ENCODE measurements at regions not wholly inside any gene's neighbourhood (a gene's known extent, or its start where the extent isn't known, plus 50 kb on each side); places are given as distances from the start of the nearest gene placed in this dataset.

- H3K36me3 Mint-ChIP-seq (ENCODE audit: low read depth): no peaks in the 10 kb centered on the region
- H3K4me1 Mint-ChIP-seq: peaks cover 10% of the 10 kb centered on the region
- peak overlapping the region; percentile 60 for H3K27ac Mint-ChIP-seq
- peak; percentile 79 for ATAC-seq (ENCODE audit: low read depth)
- intact Hi-C loops (cut with micrococcal nuclease): loop anchor here (1.0 kb wide), 1 partner anchor 109 kb away; no protein-coding TSS in a partner anchor
- ChIA-PET CTCF (no interaction called here), POLR2A (no interaction called here)
- peaks cover 1% of the 10 kb centered on the region for H3K27me3 Mint-ChIP-seq
- H3K9me3 Mint-ChIP-seq: peaks cover 18% of the 10 kb centered on the region
- H3K4me3 Mint-ChIP-seq: peak overlapping the region; percentile 2
- TF ChIP-seq CTCF (IDR thresholded peaks at IDR 0.05): no peak
- no peak for DNase-seq
These were observed 118.7 kb upstream of the CD180 start for GRCh38 chr5:67315082-67315989.

- DNase-seq (no peak), ATAC-seq (ENCODE audit: low read depth) (no peak)
- peaks cover 19% of the 10 kb centered on the region for H3K9me3 Mint-ChIP-seq
- peaks cover 10% of the 10 kb centered on the region for H3K4me1 Mint-ChIP-seq
- H3K36me3 Mint-ChIP-seq (ENCODE audit: low read depth): no peaks in the 10 kb centered on the region
- POLR2A ChIA-PET: no interaction called here
- CTCF ChIA-PET: no interaction called here
- intact Hi-C loops (cut with micrococcal nuclease): no loop called here
- TF ChIP-seq CTCF (IDR thresholded peaks at IDR 0.05): no peak
- no peak overlapping the region for H3K27ac Mint-ChIP-seq
- peaks cover 1% of the 10 kb centered on the region for H3K27me3 Mint-ChIP-seq
- H3K4me3 Mint-ChIP-seq: no peak overlapping the region
These were observed 115.1 kb upstream of the CD180 start for GRCh38 chr5:67311701-67312100.

- no peaks in the 10 kb centered on the region for H3K36me3 Mint-ChIP-seq (ENCODE audit: low read depth)
- H3K4me1 Mint-ChIP-seq: peaks cover 10% of the 10 kb centered on the region
- POLR2A ChIA-PET: interaction anchor here (0.7 to 0.8 kb wide), 2 partner anchors 65 to 145 kb away, joined by 4 to 5 read pairs; no protein-coding TSS in a partner anchor
- no peak overlapping the region for H3K4me3 Mint-ChIP-seq
- CTCF ChIA-PET: no interaction called here
- H3K9me3 Mint-ChIP-seq: peaks cover 19% of the 10 kb centered on the region
- DNase-seq (no peak), ATAC-seq (ENCODE audit: low read depth) (no peak)
- intact Hi-C loops (cut with micrococcal nuclease): no loop called here
- no peak overlapping the region for H3K27ac Mint-ChIP-seq
- no peak for TF ChIP-seq CTCF (IDR thresholded peaks at IDR 0.05)
- peaks cover 1% of the 10 kb centered on the region for H3K27me3 Mint-ChIP-seq
These were observed 114.6 kb upstream of the CD180 start for GRCh38 chr5:67311208-67311607.

GRCh38 chr5:67310740-67311139, 114.1 kb upstream of the CD180 start:
- Mint-ChIP-seq H3K27ac (no peak overlapping the region), H3K36me3 (ENCODE audit: low read depth) (no peaks in the 10 kb centered on the region), H3K4me1 (peaks cover 6% of the 10 kb centered on the region), H3K4me3 (no peak overlapping the region), H3K9me3 (peaks cover 19% of the 10 kb centered on the region), H3K27me3 (peaks cover 1% of the 10 kb centered on the region)
- TF ChIP-seq CTCF (IDR thresholded peaks at IDR 0.05): no peak
- POLR2A ChIA-PET: interaction anchor here (0.7 to 0.8 kb wide), 2 partner anchors 65 to 144 kb away, joined by 4 to 5 read pairs; no protein-coding TSS in a partner anchor
- CTCF ChIA-PET: no interaction called here
- intact Hi-C loops (cut with micrococcal nuclease): no loop called here
- DNase-seq (no peak), ATAC-seq (ENCODE audit: low read depth) (no peak)

- no peak for ATAC-seq (ENCODE audit: low read depth)
- H3K36me3 Mint-ChIP-seq (ENCODE audit: low read depth): no peaks in the 10 kb centered on the region
- ChIA-PET POLR2A (no interaction called here), CTCF (no interaction called here)
- intact Hi-C loops (cut with micrococcal nuclease): no loop called here
- no peak for DNase-seq
- H3K27me3 Mint-ChIP-seq: peaks cover 1% of the 10 kb centered on the region
- TF ChIP-seq CTCF (IDR thresholded peaks at IDR 0.05): no peak
- H3K9me3 Mint-ChIP-seq: peaks cover 19% of the 10 kb centered on the region
- H3K4me1 Mint-ChIP-seq: peaks cover under 1% of the 10 kb centered on the region
- H3K4me3 Mint-ChIP-seq: no peak overlapping the region
- no peak overlapping the region for H3K27ac Mint-ChIP-seq
These were observed 113.6 kb upstream of the CD180 start for GRCh38 chr5:67310169-67310568.

Data from activated B cell treated with CpG ODN at 0.5 μM for 24 hours (primary cell).